GM12872 (cell line): ENCODE measurements at regions not wholly inside any gene's neighbourhood (a gene's known extent, or its start where the extent isn't known, plus 50 kb on each side); places are given as distances from the start of the nearest gene placed in this dataset.

Experiments used
- CTCF ChIP-seq: IDR thresholded peaks from 3 replicates; pipeline ENCODE4 v1.5.1; 2011; ENCODE audit warnings: low read depth, mild to moderate bottlenecking, low read length, moderate library complexity; ENCODE audit not compliant: insufficient read depth

- TF ChIP-seq CTCF, result no peak
These were observed 93.7 kb upstream of the TSC22D2 start for GRCh38 chr3:150314248-150315004.

- TF ChIP-seq CTCF, result 0 out of 3 replicates have a peak, but pooled peaks have one; percentile 10
These were observed 96.0 kb upstream of the TSC22D2 start for GRCh38 chr3:150312018-150312657.

- TF ChIP-seq CTCF, result no peak
These were observed 96.9 kb upstream of the TSC22D2 start for GRCh38 chr3:150311156-150311555.

GRCh38 chr3:150309557-150309956 lies 98.5 kb upstream of the TSC22D2 start:
- TF ChIP-seq CTCF, result no peak

GRCh38 chr3:150309257-150309542 lies 98.9 kb upstream of the TSC22D2 start:
- TF ChIP-seq CTCF, result no peak

GRCh38 chr3:150308481-150309256 lies 99.4 kb upstream of the TSC22D2 start:
- no peak for TF ChIP-seq CTCF

- no peak for TF ChIP-seq CTCF
These were observed 100.1 kb upstream of the TSC22D2 start for GRCh38 chr3:150308037-150308319.
